GM18868 (cell line): ENCODE measurements at regions not wholly inside any gene's neighbourhood (a gene's known extent, or its start where the extent isn't known, plus 50 kb on each side); places are given as distances from the start of the nearest gene placed in this dataset.

Experiments used
- ATAC-seq: cut with Tn5 transposase; IDR thresholded peaks from one replicate; pipeline ENCODE4 v1.9.1; 2021; ENCODE audit warnings: mild to moderate bottlenecking, moderate library complexity; ENCODE audit not compliant: unreplicated experiment

GRCh38 chr5:89443508-89443907 lies 560.5 kb upstream of the MEF2C start:
- ATAC-seq = no peak

GRCh38 chr5:89441965-89442364 lies 559.0 kb upstream of the MEF2C start:
- no peak for ATAC-seq

- ATAC-seq = peak; percentile 28
Measured at GRCh38 chr5:89440670-89441069, 557.7 kb upstream of the MEF2C start.

GRCh38 chr5:89437450-89438435 lies 554.8 kb upstream of the MEF2C start:
- no peak for ATAC-seq

GRCh38 chr5:89436464-89436863 lies 553.5 kb upstream of the MEF2C start:
- ATAC-seq = no peak

GRCh38 chr5:89435347-89435746 lies 552.4 kb upstream of the MEF2C start:
- ATAC-seq = peak; percentile 79

GRCh38 chr5:89428624-89429023 lies 545.6 kb upstream of the MEF2C start:
- ATAC-seq = no peak

GRCh38 chr5:89425062-89425461 lies 542.1 kb upstream of the MEF2C start:
- no peak for ATAC-seq

GRCh38 chr5:89421035-89421434 lies 538.1 kb upstream of the MEF2C start:
- ATAC-seq = peak; percentile 84

GRCh38 chr5:89418407-89419085 lies 535.6 kb upstream of the MEF2C start:
- no peak for ATAC-seq

GRCh38 chr5:89417990-89418389 lies 535.0 kb upstream of the MEF2C start:
- no peak for ATAC-seq

- ATAC-seq = no peak
Measured at GRCh38 chr5:89417515-89417914, 534.5 kb upstream of the MEF2C start.

GRCh38 chr5:89411891-89412290 lies 528.9 kb upstream of the MEF2C start:
- ATAC-seq = no peak

- ATAC-seq = no peak
Measured at GRCh38 chr5:89407054-89407453, 524.1 kb upstream of the MEF2C start.

GRCh38 chr5:89401659-89402058 lies 518.7 kb upstream of the MEF2C start:
- ATAC-seq = no peak

- ATAC-seq = no peak
Measured at GRCh38 chr5:89401012-89401411, 518.0 kb upstream of the MEF2C start.

- no peak for ATAC-seq
Measured at GRCh38 chr5:89399548-89399947, 516.6 kb upstream of the MEF2C start.

- ATAC-seq = peak; percentile 96
Measured at GRCh38 chr5:89397096-89397495, 514.1 kb upstream of the MEF2C start.

GRCh38 chr5:89396278-89396954 lies 513.4 kb upstream of the MEF2C start:
- peak; percentile 49 for ATAC-seq

GRCh38 chr5:89395111-89395510 lies 512.1 kb upstream of the MEF2C start:
- no peak for ATAC-seq

- no peak for ATAC-seq
Measured at GRCh38 chr5:89388872-89389271, 505.9 kb upstream of the MEF2C start.
